Neural progenitor cell (in vitro differentiated cells): ENCODE measurements at regions not wholly inside any gene's neighbourhood (a gene's known extent, or its start where the extent isn't known, plus 50 kb on each side); places are given as distances from the start of the nearest gene placed in this dataset.

Source experiments
- EZH2phosphoT487 ChIP-seq: fragments of 200-600 bp; sonication (generic); IDR thresholded peaks from 2 replicates; pipeline ENCODE4 v1.6.1; 2017; ENCODE audit warnings: antibody characterized with exemption
- TF ChIP-seq, protein P1 (sequence below): fragments of 200-600 bp; sonication (generic); IDR thresholded peaks from 2 replicates; pipeline ENCODE4 v1.5.1; 2017; ENCODE audit warnings: antibody characterized with exemption, mild to moderate bottlenecking

GRCh38 chrX:68894513-68895340 is 65.9 kb downstream of the EFNB1 start:
- TF ChIP-seq EZH2phosphoT487 = no peak
- TF ChIP-seq, protein P1, sequence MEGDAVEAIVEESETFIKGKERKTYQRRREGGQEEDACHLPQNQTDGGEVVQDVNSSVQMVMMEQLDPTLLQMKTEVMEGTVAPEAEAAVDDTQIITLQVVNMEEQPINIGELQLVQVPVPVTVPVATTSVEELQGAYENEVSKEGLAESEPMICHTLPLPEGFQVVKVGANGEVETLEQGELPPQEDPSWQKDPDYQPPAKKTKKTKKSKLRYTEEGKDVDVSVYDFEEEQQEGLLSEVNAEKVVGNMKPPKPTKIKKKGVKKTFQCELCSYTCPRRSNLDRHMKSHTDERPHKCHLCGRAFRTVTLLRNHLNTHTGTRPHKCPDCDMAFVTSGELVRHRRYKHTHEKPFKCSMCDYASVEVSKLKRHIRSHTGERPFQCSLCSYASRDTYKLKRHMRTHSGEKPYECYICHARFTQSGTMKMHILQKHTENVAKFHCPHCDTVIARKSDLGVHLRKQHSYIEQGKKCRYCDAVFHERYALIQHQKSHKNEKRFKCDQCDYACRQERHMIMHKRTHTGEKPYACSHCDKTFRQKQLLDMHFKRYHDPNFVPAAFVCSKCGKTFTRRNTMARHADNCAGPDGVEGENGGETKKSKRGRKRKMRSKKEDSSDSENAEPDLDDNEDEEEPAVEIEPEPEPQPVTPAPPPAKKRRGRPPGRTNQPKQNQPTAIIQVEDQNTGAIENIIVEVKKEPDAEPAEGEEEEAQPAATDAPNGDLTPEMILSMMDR = no peak
